Activated CD4-positive, alpha-beta T cell treated with anti-CD3 and anti-CD28 coated beads, Interleukin-2, Interleukin-6, amounts not matched to agents 100 ng/mL and 50 ng/mL, durations not matched to agents 16 hours and 8 hours (primary cell): ENCODE measurements at regions not wholly inside any gene's neighbourhood (a gene's known extent, or its start where the extent isn't known, plus 50 kb on each side); places are given as distances from the start of the nearest gene placed in this dataset.

Source experiments
- DNase-seq: peaks from one replicate; pipeline ENCODE4 v3.0.0-alpha.2; 2020

GRCh38 chr18:45384962-45385315 is 230.3 kb upstream of the SLC14A2 start:
- DNase-seq = no peak

- peak; percentile 15 for DNase-seq
These were observed 229.1 kb upstream of the SLC14A2 start for GRCh38 chr18:45386041-45386655.

DNA sequence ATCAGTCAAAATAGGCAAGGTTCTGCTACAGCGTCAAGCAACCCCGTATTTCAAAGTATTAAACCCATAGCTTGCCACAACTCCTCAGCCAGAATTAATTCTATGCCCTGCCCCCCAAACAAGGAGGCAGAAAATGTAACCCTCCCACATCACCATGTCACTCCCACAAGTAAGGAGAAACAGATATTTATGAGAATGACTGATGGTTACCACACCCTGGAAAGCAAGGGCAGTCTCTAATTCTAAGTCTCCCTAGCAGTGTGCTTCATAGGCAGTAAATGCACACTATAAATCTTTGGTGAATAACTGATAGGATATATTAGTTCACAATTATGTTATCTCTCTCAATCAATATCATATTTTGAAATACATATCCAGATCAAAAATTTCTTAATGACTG is 228.0 kb upstream of the SLC14A2 start:
- no peak for DNase-seq

DNA sequence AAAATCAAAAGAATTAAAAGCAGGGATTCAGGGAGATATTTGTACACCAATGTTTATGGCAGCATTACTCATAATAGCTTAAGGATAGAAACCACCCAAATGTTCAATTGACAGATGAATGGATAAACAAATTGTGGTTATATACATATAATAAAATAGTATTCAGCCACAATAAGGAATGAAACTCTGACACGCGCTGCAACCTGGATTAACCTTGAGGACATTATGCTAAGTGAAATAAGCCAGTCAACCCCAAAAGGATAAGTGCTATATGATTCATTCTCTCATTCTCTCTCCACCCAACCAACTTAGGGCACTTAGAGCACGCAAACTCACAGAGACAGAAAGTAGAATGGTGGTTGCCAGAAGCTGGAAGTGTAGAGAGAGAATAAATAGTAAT is 216.8 kb upstream of the SLC14A2 start:
- no peak for DNase-seq

GRCh38 chr18:45399146-45399545 is 216.1 kb upstream of the SLC14A2 start:
- DNase-seq = no peak

DNA sequence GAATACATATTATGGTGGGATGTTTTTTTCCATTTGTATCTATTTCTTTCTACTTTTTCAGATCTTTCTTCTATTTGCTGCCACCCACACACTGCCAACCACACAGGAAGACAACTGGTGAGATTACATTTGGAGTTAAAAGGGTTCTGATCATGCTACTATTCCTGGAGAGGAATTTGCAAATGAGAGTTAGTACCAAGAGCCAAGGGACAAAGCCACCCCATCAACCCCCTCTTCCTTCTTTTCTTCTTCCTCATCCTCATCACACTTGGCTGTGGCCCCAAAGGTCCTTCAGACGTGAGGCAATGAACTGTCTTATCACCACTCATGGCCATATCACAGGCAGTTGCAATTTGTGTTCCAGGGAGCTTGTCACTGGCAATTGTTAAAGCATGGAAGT is 215.6 kb upstream of the SLC14A2 start:
- no peak for DNase-seq

DNA sequence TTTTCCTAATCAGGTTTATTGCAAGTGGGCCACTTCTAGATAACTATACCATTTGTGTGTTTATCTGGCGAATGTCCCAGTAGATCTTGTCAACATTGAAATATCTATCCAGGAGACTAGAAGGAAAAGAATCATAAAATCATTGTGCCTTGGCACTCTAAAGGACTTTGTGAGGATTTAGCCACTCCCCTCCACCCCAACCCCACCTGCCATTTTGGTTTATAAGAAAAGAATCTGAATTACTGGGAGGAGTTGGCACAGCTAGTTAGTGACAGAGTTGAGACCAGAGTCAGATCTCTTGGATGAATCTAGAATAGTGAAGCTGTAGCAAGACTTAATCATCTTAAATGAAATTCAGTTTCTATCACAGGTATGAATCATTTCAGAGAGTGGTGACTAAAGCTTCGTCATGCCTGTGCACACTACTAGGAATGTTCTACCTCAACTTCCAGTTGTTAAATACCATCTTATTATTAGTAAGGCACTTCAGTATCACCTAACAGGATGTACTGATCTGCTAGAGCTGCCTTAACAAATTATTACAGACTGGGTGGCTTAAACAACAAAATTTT is 212.7 kb upstream of the SLC14A2 start:
- DNase-seq = peak; percentile 5

DNA sequence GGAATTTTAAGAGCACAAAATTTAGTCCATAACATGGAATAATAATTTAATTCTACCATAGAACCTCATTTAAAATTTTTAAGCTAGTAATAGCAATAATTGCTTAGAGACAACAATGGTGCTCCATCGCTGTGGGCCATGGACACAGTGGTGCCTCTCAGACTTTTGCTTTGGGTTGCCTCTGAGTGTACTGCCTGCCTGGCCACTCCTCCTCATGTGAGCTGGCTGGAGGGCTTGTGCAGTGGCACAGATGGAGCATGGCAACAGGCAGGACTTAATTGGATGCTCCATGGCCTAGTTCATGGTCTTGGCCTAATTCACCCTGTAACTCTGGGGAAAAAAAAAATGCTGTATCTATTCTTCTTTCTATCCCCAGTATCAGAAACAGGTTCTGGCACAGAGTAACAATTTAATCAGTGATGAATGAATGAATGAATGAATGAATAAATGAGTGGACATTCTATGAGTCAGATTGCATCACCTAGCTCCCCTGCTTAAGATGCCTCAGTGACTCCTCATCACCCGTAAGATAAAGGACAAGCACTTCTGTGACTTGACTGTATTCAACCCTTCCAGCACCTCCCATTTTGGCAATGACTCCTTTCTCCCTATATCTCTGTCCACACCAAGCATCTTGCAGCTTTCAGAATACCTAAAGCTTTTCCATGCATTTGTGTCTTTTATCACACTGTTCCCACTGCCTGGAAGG is 211.8 kb upstream of the SLC14A2 start:
- DNase-seq = no peak

GRCh38 chr18:45408218-45408617 is 207.1 kb upstream of the SLC14A2 start:
- DNase-seq = no peak

- no peak for DNase-seq
These were observed 205.3 kb upstream of the SLC14A2 start for GRCh38 chr18:45409971-45410370.

DNA sequence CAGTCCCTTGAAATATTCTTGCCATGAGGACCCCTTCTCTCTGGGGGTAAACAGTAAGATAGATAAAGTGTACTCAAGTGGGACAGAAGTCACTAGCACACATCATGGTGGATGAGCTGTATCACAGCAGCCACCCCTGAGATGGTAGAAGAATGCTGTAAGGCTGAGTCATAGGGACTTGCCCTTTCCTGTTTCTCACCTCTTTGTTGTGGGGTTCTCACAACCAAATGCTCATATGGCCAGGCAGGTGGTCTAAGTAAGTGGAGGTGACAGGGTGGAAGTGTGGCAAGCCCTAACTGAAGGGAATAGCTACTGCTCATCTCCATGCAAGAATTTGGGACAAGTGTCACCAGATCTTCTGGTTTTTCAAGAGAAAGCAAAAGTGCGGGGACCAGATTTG is 202.7 kb upstream of the SLC14A2 start:
- no peak for DNase-seq

DNA sequence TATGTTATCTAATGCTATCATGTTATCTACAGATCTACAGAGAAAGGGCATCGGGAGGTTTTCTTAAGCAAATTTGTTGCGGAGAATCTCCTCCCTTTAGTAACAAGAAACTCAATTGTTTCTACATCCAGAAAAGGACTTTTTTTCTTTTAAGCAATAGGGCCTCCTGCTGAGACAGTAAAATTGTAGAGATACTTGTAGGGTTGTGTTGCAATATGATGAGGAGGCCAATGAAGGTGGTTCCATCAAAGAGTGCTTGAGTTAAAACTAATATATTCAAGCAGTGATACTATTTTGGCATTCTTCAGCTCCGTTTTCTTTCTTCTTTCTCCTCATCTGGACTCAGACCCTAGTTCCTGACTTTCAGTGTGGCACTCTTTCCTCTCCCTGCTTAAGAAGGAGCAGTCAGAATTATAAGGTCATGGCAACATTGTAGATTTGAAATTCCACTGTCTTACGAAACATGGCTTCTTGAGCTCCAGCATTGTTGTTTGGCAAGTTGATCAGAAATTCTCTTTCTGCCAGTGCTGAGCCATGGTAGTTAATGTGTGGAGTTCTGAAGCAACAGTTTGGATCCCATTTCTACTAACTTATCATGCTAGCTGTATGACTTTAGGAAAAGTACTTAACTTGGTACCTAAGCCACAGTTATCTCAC is 202.0 kb upstream of the SLC14A2 start:
- DNase-seq = no peak

DNA sequence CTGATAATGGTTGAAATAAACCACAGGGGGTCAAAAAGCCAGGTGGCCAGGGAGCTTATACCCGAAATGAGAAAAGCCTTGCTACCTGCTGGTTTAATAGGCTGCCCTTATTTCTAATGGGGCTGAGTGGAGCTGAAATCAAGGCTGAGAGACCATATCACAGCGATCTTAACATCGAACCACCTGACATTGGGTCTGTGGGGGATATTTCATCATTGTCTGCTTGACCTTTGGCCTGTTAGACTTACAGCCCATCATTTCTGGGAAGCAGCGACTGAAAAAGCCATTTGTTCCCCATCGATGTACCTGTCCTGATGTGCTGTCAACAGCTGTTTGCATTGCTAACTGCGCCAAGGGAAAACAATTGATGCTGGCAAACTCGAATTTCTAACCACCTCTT is 199.7 kb upstream of the SLC14A2 start:
- DNase-seq = no peak

GRCh38 chr18:45416168-45416567 is 199.1 kb upstream of the SLC14A2 start:
- no peak for DNase-seq

DNA sequence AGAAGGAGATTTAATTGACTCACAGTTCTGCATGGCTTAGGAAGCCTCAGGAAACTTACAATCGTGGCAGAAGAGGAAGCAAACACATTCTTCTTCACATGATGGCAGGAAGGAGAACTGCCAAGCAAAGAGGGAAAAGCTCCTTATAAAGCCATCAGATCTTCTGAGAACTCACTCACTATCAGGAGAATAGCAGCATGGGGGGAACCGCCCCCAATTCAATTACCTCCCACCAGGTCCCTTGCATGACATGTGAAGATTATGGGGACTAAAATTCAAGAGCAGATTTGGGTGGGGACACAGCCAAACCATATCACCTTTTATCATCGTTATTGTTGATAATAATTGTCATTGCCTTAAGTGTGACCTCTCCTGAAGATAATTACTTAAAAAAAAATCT is 197.9 kb upstream of the SLC14A2 start:
- DNase-seq = no peak

DNA sequence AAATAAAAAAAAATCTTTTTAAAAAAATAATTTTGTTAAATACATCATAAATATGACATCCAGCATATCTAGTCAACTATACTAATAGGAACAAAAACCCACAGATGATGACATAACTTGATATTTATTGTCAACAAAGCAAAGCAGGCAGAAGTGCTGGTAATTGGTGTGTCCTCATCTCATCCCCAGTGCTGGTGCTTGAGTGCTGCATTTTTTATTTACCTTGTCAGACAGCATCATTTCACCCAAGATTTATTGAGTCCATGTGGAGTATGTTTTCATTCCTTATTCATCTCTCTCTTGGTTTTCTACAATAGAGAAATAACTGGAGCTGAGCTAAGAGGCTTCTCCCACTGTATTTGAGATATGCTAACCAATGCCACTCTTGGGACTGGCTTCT is 191.6 kb upstream of the SLC14A2 start:
- no peak for DNase-seq

- DNase-seq = no peak
These were observed 185.2 kb upstream of the SLC14A2 start for GRCh38 chr18:45430041-45430440.

- DNase-seq = no peak
These were observed 179.5 kb upstream of the SLC14A2 start for GRCh38 chr18:45435810-45436209.

DNA sequence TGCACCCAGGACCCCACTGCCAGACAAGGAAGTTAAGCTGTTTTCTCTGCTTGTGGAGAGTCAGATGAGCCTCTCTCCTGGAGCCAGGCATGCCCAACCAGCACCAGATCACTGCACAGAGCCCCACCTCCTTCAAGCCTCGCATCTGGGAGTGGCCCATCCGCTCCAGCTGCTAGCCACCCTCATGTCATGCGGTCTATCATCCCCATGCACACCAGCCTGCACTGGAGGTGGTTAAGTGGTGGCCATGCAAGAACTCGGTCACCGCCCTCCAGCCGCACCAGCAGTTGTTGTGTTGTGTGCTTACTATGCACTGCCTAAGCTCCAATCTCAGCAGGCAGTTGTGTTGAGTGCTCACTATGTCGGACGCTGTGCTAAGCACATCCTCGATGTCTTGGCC is 177.9 kb upstream of the SLC14A2 start:
- no peak for DNase-seq

GRCh38 chr18:45439851-45440645 is 175.2 kb upstream of the SLC14A2 start:
- no peak for DNase-seq

DNA sequence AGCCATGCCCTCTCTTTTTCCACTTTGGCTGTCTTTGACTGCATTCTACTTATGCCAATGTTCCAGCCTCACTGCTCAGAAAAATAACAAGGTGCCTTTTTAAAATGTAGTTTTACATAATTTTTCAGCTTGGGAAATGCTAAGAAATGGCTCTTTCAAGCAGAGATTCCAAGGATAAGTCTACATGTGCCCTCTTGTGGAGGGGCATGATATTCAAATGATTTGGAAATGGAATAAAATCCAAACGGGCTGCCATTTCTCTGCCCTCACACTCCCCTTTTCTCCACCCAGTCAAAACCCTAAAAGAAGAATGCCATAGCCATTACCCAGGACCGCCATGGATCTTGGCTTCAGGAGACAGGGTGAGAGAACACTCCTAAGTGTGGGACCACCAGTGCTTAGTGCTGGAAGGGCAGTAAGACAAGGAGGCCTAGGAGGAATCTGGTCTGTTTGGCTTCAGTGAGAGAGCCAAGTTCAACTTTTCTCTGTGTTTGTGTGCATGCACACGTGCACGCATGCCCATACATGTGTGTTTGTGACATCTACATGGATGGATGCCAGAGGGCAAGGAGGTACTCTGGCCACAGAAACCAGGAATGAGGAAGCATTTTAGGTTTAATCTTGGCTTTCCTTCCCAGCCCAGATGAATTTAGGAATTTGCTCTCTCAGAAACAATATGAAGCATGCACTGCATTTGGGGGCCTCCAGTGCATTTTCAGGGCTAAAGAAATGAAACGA is 174.0 kb upstream of the SLC14A2 start:
- DNase-seq = no peak

DNA sequence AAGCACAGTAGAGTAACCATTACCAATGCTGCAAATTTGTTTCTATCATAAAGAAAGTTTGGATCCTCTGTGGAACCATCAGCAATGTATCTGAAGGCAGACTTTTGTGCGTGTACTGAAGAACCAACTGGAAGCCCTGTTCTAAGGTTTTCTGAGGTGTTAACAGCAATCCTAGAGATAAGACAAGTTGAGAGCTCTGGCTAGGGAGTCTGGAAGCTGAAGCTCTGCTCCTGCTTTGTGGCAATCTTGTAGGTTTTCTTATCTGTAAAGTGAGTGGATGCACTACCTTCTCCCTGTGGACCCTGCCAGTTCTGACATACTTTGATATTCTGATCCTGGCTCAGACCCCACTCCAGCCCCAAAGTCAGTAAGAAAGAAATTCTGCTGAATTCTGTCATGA is 171.2 kb upstream of the SLC14A2 start:
- no peak for DNase-seq
